ENCODE measurements at regions not wholly inside any gene's neighbourhood (a gene's known extent, or its start where the extent isn't known, plus 50 kb on each side); places are given as distances from the start of the nearest gene placed in this dataset.

GRCh38 chr3:157868196-157868595 is 238.0 kb downstream of the SHOX2 start:
- DNase-seq = no peak
- no peak overlapping the region for H3K4me2 ChIP-seq (ENCODE audit: insufficient read depth, low read length)
- no peak for ATAC-seq (ENCODE audit: insufficient read depth, low read depth)

GRCh38 chr3:157865352-157866000 is 240.7 kb downstream of the SHOX2 start:
- ATAC-seq (ENCODE audit: insufficient read depth, low read depth) (peak; percentile 86), DNase-seq (peak; percentile 45)
- TF ChIP-seq EZH2 (IDR thresholded peaks at IDR 0.05; ENCODE audit: borderline replicate concordance, low read depth, low read length, severe bottlenecking) (no peak), CTCF (IDR thresholded peaks at IDR 0.05; ENCODE audit: borderline replicate concordance, extremely low read depth, low read length, poor library complexity, severe bottlenecking) (peak; percentile 77)
- Histone ChIP-seq H3K36me3 (ENCODE audit: insufficient read depth, low read length) (no peaks in the 10 kb centered on the region), H3K9ac (ENCODE audit: low read depth, low read length) (no peak overlapping the region), H2AFZ (ENCODE audit: low read depth, low read length) (no peak overlapping the region), H4K20me1 (ENCODE audit: insufficient read depth, low read length) (no peaks in the 10 kb centered on the region), H3K4me1 (ENCODE audit: insufficient read depth, low read length) (no peaks in the 10 kb centered on the region), H3K79me2 (ENCODE audit: insufficient read depth, low read length) (no peaks in the 10 kb centered on the region), H3K27ac (ENCODE audit: low read length) (no peak overlapping the region), H3K4me3 (ENCODE audit: low read depth in 1 of 2, low read length in 2 of 2) (no peak overlapping the region), H3K4me2 (ENCODE audit: insufficient read depth, low read length) (no peak overlapping the region), H3K27me3 (ENCODE audit: insufficient read depth, low read length, poor library complexity) (no peaks in the 10 kb centered on the region), H3K9me3 (ENCODE audit: insufficient read depth, low read length, severe bottlenecking) (no peaks in the 10 kb centered on the region)

More at GRCh38 chr3:157868196-157868595, 238.0 kb downstream of the SHOX2 start:
- no peak overlapping the region for H3K4me3 ChIP-seq (ENCODE audit: low read depth in 1 of 2, low read length in 2 of 2)
- no peaks in the 10 kb centered on the region for H3K27me3 ChIP-seq (ENCODE audit: insufficient read depth, low read length, poor library complexity)
- H4K20me1 ChIP-seq (ENCODE audit: insufficient read depth, low read length) = no peaks in the 10 kb centered on the region
- no peaks in the 10 kb centered on the region for H3K4me1 ChIP-seq (ENCODE audit: insufficient read depth, low read length)
- TF ChIP-seq EZH2 (IDR thresholded peaks at IDR 0.05; ENCODE audit: borderline replicate concordance, low read depth, low read length, severe bottlenecking) (no peak), CTCF (IDR thresholded peaks at IDR 0.05; ENCODE audit: borderline replicate concordance, extremely low read depth, low read length, poor library complexity, severe bottlenecking) (no peak)
- H2AFZ ChIP-seq (ENCODE audit: low read depth, low read length) = no peak overlapping the region
- H3K9me3 ChIP-seq (ENCODE audit: insufficient read depth, low read length, severe bottlenecking) = no peaks in the 10 kb centered on the region
- H3K79me2 ChIP-seq (ENCODE audit: insufficient read depth, low read length) = no peaks in the 10 kb centered on the region
- no peak overlapping the region for H3K9ac ChIP-seq (ENCODE audit: low read depth, low read length)
- H3K36me3 ChIP-seq (ENCODE audit: insufficient read depth, low read length) = no peaks in the 10 kb centered on the region
- H3K27ac ChIP-seq (ENCODE audit: low read length) = no peak overlapping the region

GRCh38 chr3:157861076-157861765 is 245.0 kb downstream of the SHOX2 start:
- Histone ChIP-seq H3K4me2 (ENCODE audit: insufficient read depth, low read length) (no peak overlapping the region), H3K36me3 (ENCODE audit: insufficient read depth, low read length) (no peaks in the 10 kb centered on the region), H4K20me1 (ENCODE audit: insufficient read depth, low read length) (no peaks in the 10 kb centered on the region), H3K27me3 (ENCODE audit: insufficient read depth, low read length, poor library complexity) (no peaks in the 10 kb centered on the region), H3K9me3 (ENCODE audit: insufficient read depth, low read length, severe bottlenecking) (no peaks in the 10 kb centered on the region), H3K4me3 (ENCODE audit: low read depth in 1 of 2, low read length in 2 of 2) (no peak overlapping the region), H3K9ac (ENCODE audit: low read depth, low read length) (no peak overlapping the region), H2AFZ (ENCODE audit: low read depth, low read length) (no peak overlapping the region), H3K27ac (ENCODE audit: low read length) (no peak overlapping the region), H3K4me1 (ENCODE audit: insufficient read depth, low read length) (no peaks in the 10 kb centered on the region), H3K79me2 (ENCODE audit: insufficient read depth, low read length) (no peaks in the 10 kb centered on the region)
- DNase-seq (no peak), ATAC-seq (ENCODE audit: insufficient read depth, low read depth) (no peak)
- TF ChIP-seq EZH2 (IDR thresholded peaks at IDR 0.05; ENCODE audit: borderline replicate concordance, low read depth, low read length, severe bottlenecking) (no peak), CTCF (IDR thresholded peaks at IDR 0.05; ENCODE audit: borderline replicate concordance, extremely low read depth, low read length, poor library complexity, severe bottlenecking) (no peak)
